GM18873 (cell line): ENCODE measurements at regions not wholly inside any gene's neighbourhood (a gene's known extent, or its start where the extent isn't known, plus 50 kb on each side); places are given as distances from the start of the nearest gene placed in this dataset.
A peak's percentile ranks its signal among the peaks of the same experiment; 100 is the strongest.

Source experiments
- ATAC-seq: cut with Tn5 transposase; IDR thresholded peaks from one replicate; pipeline ENCODE4 v1.9.1; 2021; ENCODE audit warnings: mild to moderate bottlenecking, moderate library complexity, moderate number of reproducible peaks; ENCODE audit not compliant: unreplicated experiment, low FRiP score

DNA sequence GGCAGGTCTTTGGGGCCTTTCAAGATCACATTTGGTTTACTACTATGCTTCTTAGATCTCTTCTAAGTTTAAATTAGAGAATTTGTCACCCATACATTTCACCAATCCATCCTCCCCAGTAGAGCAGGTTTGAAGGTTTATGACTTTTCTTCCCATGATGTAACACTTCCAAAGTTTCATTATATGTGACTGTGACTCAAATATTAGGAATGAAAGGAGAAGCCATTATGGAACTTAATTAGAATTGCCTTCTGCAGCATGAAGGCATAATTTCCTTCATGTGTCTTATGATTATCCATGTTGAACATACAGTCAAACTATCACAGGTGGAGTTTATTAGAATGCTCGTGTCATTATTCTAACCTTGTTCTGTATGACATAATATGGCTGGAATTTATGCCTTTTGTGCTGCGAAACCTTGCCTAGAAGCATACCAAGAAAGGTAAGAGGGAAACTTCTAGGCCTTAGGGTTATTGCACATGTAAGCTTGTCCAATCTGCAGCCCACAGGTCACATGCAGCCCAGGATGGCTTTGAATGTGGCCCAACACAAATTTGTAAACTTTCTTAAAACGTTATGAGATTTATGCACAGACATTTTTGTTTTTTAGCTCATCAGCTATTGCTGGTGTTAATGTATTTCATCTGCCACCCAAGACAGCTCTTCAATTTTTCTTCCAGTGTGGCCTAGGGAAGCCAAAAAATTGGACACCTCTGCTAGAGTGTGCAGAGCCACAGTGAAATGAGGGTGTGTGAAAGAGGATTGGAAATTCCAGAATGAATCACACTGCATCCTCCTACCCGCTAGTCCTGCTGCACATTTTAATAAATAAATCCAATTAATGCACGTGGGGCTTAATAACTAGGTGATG lies 133.6 kb downstream of the TMEM26 start:
- ATAC-seq: no peak

DNA sequence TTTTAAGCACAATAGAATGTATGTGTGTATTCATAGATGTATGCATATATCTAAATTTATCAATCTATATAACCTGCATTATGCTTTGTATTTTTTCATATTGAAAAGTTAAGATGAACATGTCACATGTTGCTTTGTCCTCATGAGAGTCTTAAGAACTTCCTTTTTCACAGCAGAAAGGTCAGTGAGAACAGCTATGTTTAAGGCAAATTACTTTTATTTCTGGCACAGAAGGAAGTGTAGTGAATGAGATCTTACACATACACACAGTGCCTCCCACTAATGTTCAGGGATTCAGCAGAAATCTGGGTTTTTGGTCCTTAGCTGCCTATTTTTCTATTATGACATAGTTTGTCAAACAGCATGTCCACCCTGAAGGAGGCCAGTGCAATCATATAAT lies 134.8 kb downstream of the TMEM26 start:
- no peak for ATAC-seq

DNA sequence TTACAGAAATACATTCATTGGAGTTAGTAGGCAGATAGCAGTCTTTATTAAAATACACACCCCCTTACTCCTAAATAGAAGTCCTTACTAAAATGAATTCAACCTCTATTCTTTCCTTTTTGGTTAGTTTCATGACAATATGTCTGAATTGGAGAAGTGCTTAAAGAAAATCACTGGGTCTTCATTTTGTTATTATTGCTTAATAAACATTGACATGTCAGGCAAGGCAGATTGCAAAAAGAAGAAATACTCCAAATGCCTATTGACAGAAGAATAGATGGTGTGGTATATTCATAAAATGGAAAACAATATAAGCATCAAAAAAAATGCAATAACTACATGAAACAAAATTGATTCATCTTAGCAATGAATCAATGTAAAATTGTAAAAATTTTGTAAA lies 135.5 kb downstream of the TMEM26 start:
- ATAC-seq: no peak

DNA sequence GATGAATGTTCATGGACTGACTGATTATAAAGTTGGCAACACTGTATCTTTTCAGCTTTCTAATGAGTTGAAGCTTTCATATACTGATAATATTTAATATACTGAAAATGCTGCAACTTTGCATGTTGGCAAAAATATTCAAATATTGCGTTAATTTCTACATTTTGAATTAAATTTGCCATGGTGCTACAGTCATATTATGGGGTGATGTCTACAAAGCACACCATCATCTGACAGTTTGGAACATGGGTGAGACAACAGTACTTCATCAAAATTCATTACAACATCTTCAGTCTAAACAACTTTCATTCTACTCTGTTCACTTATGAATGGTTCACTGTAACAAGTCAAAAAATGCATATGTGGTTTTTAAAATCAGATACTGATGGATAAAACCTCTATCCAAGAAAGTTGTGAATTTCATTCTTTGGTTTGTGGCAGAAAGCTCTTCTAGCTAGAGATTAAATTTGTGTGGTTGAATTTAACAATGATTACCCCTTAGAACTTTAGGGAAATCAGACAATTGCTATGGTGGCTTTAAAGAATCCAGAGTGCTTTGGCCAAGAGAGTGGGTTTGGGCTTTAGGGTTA lies 136.4 kb downstream of the TMEM26 start:
- no peak for ATAC-seq

DNA sequence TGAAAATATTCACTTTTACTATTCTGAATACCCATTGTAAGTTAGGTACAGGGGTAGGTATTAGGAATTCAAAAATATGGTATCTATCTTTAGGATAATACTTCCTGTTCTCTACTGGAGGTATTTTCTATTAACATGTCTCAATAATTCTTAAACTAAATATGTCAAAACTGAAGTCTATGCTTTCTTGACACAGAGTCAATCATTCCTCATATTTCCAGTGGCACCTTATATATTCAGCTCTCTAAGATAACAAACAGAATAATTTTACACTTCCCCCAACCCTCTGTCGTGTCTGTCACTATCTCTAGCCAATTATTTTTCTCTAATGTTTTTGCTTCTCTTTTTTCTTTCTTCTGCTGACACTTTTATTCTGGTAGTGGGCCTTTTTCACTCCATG lies 138.9 kb downstream of the TMEM26 start:
- no peak for ATAC-seq

DNA sequence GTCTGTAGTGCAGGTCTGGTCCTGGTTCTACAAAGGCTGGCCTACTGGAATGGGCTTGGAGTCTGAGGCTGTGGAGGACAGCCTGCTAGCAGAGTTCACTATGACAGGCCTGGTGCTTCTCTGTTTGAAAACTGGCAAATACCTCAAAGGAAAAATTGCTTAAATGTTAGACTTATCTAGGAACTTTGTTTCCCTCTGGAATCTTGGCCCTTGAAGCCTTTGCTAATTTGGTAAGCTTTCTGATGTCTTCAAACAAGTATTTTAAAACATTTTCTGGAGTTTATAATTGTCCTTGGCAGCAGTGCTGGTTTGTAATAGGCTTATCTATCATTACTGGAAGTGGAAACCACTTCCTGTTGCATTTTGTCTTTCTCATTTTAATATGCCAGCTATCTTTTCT lies 139.7 kb downstream of the TMEM26 start:
- ATAC-seq: no peak

DNA sequence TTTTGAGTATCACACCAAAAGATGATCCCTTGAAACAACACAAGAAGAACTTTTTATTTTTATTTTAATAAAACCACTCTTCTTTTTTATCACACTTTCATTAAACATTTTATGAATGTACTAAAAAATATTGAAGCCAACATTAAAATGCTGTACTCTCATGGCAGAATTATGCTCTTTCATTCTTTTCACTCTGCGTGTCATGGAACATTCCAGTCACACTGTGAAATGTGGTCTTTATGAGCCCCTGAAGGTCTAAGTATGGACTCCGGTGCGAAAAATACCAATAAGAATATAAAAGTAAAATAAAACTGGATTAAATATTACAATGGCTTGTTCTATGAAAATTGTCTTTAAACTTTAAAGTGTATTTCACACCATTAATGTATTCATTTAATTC lies 148.4 kb downstream of the TMEM26 start:
- no peak for ATAC-seq

DNA sequence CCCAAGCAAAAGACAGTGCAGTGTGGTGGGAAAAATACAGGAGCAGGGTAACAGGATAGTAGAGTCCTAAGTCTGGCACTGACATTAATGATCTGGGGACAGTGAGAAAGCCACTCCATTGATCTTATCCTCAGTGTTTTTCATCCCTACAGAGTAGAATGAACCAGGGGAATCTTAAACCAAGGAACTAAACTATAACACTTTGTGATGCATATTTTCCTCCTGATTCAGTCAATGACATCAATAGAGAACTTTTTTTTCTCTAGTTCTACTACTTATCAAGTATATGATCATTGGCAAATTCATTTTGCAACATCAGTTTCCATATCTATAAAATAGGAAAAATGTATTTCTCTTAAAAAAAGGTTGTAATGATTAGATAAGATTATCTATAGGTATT lies 151.1 kb downstream of the TMEM26 start:
- no peak for ATAC-seq

DNA sequence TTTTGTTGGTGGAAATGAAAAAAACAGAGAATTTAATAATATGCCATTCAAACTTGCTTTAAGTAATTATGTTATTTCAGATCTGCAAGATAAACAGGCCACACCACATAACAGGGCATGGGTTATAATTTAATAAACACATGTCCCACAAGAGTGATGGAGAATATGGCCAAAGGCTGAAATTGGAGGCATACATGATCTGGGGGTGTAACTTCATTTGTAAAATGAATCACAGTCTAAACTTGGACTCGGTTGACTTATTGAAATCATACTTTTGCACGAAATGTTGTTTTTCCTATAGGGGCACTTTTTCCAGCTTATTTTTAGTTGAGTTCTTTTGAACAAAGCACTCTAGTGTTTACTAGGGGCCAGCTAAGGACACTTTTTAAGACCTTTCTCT lies 151.6 kb downstream of the TMEM26 start:
- no peak for ATAC-seq

DNA sequence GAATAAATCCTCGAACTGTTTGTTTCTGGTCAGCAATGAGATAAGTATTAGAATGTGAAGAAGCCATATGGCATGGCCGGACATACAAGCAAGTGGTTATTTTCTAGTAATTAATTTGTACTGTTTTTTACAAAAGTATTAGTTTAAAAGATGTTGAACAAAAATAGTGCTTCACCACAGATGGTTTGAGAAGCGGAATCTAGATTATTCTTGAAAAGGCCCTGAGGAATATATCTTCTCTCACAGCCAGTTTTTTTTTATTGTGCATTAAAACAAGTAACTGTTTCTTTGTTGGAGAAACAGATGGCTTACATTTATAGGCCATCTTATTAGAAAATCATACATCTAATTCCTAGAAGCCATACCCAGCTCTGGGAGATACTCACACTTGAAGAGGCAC lies 153.3 kb downstream of the TMEM26 start:
- ATAC-seq: no peak

DNA sequence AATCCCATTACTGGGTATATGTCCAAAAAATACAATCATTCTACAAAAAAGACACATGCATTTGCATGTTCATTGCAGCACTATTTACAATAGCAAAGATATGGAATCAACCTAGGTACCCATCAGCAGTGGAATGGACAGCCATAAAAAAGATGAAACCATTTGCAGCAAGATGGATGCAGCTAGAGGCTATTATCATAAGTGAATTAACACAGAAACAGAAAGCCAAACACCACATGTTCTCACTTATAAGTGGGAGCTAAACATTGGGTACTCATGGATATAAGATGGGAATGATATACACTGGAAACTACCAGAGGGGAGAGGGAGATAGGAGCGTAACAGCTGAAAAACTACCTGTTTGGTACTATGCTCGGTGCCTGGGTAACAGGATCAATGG lies 154.0 kb downstream of the TMEM26 start:
- no peak for ATAC-seq

DNA sequence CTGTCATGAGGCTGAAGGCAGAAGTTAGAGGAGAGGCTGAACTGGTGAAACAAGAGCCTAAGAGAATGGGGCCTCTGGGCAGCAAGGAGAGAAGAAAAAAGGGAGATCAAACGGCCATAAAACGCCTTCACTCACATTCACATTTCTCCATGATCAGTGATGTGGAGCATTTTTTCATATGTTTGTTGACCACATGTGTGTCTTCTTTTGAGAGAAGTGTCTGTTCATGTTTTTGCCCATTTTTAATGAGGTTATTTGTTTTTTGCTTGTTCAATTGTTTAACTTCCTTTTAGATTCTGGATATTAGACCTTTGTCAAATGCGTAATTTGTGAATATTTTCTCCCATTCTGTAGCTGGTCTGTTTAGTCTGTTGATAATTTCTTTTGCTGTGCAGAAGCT lies 155.0 kb downstream of the TMEM26 start:
- no peak for ATAC-seq

DNA sequence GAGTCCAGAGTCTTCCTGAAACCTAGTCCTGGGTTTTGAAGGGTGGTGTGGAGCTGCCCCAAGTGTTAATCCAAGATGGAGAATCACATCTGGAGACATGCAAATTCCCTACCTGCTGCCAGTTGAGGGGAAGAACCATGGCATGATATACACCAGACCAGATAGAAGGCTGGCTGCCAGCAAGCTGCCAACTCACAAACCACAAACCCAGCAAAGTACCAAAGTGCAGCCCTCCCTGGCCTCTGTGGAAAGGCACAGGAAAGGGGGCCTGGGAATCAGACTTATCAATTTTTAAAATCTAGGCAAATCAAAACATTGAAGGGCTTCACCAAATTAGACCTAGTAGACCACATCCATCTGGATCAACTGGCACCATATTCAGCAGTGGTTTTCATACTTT lies 157.0 kb downstream of the TMEM26 start:
- ATAC-seq: no peak

DNA sequence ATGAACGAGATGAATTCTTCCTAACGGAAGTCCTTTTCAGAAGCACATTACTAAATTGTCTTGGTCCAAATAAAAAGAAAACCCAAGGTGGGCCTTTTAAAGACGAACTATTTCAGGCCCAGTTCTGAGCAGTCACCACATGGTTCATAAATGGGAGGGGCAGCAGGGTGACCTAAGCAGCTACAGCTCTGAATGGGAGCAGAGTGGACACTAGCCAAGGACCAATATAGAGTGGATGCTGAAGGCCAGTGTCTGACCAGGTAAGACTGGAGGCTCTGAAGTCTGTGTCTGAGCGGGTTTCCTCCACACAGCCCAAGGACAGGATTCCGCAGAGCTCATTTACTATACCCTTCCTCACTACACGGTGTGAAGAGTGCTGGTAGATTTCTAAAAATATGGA lies 159.1 kb downstream of the TMEM26 start:
- no peak for ATAC-seq

DNA sequence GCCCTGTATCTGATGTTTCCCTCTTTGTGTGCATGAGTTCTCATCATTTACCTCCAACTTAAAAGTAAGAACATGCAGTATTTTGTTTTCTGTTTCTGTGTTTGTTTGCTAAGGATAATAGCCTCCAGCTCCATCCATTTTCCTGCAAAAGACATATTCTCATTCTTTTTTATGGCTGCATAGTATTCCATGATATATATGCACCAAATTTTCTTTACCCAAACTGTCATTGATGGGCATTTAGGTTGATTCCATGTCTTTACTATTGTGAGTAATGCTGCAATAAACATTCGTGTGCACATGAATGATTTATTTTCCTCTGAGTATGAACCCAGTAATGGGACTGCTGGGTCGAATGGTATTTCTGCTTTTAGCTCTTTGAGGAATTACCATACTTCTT lies 163.4 kb downstream of the TMEM26 start:
- ATAC-seq: no peak

DNA sequence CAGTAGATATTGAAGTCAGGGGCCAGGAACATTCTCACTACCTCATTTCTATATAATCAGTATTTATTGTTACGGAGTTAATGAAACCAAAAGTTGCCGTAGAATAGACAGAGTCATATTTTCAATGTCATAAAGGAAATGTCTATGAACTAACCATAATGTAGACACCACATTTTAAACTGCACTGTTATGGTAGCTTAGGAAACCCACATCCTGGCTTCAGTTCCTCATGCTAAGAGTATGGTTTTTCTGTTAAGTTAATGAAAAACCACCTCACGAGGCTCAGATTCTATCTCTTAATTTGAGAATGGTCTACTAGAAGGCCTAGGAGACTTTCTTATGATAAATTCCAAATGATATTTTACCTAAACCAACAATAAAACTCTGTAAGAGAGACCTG lies 166.5 kb downstream of the TMEM26 start:
- ATAC-seq: peak; percentile 100

DNA sequence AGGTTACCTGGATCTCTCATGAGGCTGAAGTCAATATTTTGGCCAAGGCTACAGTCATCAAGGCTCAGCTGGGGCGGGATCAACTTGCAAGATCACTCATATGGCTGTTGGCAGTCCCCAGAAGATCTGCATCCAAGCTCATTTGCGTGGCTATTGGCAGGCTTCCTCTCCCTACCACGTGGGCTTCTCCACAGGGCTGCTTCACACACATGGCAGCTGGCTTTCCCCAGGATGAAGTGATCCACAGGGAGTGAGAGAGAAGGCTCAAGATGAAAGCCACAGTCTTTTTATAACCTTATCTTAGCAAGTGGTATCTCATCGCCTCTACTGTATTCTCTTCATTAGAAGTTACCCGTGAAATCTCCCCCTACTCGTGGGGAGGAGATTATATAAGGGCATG lies 167.4 kb downstream of the TMEM26 start:
- ATAC-seq: no peak

DNA sequence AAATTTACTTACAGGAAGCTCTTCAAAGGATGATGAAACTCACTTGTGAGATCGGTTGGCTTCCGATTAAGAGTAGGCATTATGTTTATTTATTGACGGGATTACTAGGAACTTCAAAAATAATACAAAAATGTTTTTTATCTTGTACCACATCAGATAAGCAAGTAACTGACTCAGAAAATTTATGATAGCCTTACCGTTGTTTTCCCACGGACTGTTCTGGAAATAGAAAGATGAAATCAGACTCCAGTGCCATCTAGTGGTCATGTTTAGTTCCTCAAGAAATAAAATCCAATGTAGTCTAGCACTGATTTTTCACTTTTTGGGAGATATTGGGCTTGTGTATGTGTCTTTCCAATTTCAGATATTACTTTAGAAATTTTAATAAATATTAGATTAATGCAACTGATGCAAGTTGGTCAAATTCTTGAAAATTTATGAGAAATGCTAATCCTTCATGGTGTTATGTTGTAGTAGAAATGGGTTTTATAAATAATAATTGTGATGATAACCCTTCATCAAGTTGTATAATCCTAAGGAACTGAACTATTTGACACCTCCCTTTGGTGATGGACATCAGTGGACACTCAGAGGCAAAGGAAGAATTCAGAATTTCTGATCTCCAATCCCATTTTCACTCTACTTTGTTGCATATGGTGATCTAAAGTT lies 168.8 kb downstream of the TMEM26 start:
- ATAC-seq: no peak

DNA sequence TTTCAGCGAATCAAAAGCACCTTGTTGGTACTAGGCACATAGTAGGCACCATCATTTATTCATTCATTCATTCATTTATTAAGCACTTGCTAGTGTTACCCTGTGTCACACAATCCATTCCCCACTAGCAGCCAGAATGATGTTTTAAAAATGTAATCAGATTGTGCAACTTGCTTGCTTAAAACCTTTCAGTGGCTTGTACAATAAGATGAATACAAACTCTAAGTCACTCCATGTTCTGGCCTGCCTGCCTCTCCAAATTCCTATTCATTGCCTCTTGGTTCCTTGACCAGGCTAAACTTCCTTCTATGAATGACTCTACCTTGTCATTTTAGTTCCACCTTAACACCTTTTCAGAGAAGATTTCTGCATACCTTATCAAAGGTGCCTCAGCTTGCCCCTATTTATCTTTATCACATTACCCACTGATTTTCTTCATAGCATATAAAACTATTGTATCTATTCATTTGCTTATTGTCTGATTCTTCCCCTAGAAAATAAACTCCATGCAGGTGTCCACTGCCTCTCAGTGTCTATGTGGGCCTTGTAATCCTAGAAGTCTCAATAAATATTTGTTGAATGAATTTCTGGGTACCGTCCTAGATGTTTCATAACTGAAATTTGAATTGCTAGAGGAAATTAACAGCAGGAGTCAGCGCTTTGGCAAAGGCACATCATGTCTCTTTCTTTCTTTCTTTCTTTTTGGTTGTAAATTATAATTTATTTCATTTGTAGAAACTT lies 169.5 kb downstream of the TMEM26 start:
- ATAC-seq: no peak

DNA sequence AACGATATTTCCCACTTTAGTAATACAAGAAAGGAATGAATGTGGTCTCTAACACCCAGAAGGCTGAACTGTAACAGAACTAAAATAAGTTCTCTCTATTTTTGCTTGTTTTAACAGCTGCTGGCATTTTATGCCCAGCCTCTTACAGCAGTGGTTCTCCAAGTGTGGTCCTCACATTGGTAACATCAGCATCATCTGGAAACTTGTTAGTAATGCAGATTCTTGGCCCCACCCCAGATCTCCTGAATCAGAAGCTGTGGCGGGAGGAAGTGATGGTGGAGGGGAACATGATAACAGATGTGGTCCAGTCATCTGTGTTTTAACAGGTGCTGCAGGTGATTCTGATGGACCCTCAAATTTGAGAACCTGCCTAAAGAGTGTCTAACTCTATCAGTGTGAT lies 170.1 kb downstream of the TMEM26 start:
- ATAC-seq: no peak

DNA sequence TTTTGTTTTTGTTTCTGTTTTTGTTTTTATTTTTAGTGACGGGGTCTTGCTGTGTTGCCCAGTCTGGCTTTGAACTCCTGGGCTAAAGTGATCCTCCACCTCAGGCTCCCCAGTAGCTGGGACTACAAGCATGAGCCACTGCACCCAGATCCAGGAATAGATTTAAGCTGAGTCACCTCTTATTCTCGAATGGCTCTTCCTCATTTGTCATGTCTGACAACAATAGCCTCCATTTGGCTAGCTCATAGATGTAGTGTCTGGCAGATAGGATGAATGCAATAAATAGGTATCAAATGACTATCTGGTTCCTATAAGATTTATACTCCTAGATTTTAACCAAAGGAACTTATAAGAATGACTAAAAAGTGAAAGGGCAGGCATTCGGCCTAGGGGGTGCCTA lies 172.9 kb downstream of the TMEM26 start:
- ATAC-seq: no peak
